Esophagus squamous epithelium (tissue), 5 donors: ENCODE measurements at regions not wholly inside any gene's neighbourhood (a gene's known extent, or its start where the extent isn't known, plus 50 kb on each side); places are given as distances from the start of the nearest gene placed in this dataset.

Experiments used
- DNase-seq: peaks from one replicate; lab custom pipeline; 2025; lab: John Stamatoyannopoulos, UW
- H3K27ac ChIP-seq, 4 donors: fragments of 200-600 bp; sonication (generic); one replicate each; pipeline ENCODE4 v1.5.1; 2016 to 2019; ENCODE audit warnings: mild to moderate bottlenecking in 1 of 4
- H3K27me3 ChIP-seq, 4 donors: fragments of 200-600 bp; sonication (generic); 1 replicate in 3 of 4; 2 replicates in 1 of 4; pipeline versions ENCODE4 v1.5.1 to v1.6.0; 2017 to 2021; ENCODE audit warnings: antibody characterized with exemption in 1 of 4
- H3K36me3 ChIP-seq, 3 donors: fragments of 200-600 bp; sonication (generic); one replicate each; pipeline ENCODE4 v1.5.1; 2016 to 2019
- H3K4me1 ChIP-seq, 3 donors: fragments of 200-600 bp; sonication (generic); one replicate each; pipeline ENCODE4 v1.5.1; 2017 to 2019
- H3K4me3 ChIP-seq, 4 donors: fragments of 200-600 bp; sonication (generic); 1 replicate in 3 of 4; 2 replicates in 1 of 4; pipeline ENCODE4 v1.5.1; 2016 to 2019; ENCODE audit warnings: mild to moderate bottlenecking in 2 of 4, moderate library complexity in 1 of 4
- H3K9me3 ChIP-seq, 3 donors: fragments of 200-600 bp; sonication (generic); one replicate each; pipeline ENCODE4 v1.5.1; 2016 to 2019
- POLR2A ChIP-seq, 4 donors: fragments of 450-650 bp; IDR thresholded peaks; one replicate each; pipeline ENCODE4 v1.6.1; 2017; ENCODE audit warnings: antibody characterized with exemption in 4 of 4, mild to moderate bottlenecking in 4 of 4, moderate library complexity in 3 of 4
- WGBS, 2 donors: methylation state at CpG; one replicate each; pipeline ENCODE4 v1.1.5; 2018; 5-methylcytosine and 5-hydroxymethylcytosine counted together
- intact Hi-C: fragments of 100-400 bp; cut with DNase I; formaldehyde crosslinking; loops from one replicate; pipeline ENCODE4 v1.15.0; 2022
- TF ChIP-seq, protein P1 (sequence below), 6 experiments: fragments of 450-650 bp in 4 of 6; fragments of 200-600 bp in 2 of 6; sonication (generic) in 2 of 6; IDR thresholded peaks; one replicate each; pipeline ENCODE4 v1.5.1; 2016 to 2019; ENCODE audit warnings: antibody characterized with exemption in 6 of 6, mild to moderate bottlenecking in 4 of 6, moderate library complexity in 4 of 6
- donor health status: DM: yes; HTN: yes; CAD: no.

DNA sequence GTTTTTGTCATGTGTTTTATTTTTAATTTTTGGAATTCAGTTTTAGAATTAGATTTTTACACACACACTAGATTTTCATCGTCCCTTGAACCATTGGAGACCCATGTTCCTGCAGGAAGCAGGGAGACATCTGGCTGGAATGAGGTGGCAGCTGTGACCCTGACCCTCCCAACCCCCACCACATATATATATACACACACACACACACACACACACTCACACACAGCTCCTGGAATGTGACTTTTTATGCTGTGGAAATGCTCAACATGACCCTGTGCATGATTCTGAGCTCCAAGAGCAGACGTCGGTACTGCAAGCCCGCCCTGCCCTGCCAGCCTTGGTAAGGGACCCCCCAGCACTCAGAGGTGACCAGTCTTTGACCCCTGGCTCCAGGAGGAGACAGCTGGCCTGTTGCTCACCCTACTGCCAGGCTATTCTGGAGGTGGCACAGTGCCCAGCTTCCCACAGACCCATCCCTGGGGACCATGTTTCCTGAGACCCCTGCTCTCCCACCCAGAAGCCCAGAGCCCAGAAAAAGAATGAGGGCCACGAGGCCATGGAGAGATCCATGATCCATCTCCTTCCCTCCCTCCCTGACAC, 103.2 kb upstream of the VSTM2B start:
- Histone ChIP-seq H3K9me3 (no peaks in the 10 kb centered on the region), H3K27ac (no peak overlapping the region), H3K36me3 (no peaks in the 10 kb centered on the region), H3K4me1 (peaks cover 0 to 21% (median 0%) of the 10 kb centered on the region in 3 donors), H3K4me3 (no peak overlapping the region), H3K27me3 (peaks cover 0 to 7% (median 0%) of the 10 kb centered on the region in 4 donors)
- DNase-seq: no peak
- WGBS, 2 donors: 49 to 52% methylated on average over 3 of the region's 5 CpGs
- no peak for TF ChIP-seq POLR2A (IDR thresholded peaks at IDR 0.05)
- TF ChIP-seq, protein P1, sequence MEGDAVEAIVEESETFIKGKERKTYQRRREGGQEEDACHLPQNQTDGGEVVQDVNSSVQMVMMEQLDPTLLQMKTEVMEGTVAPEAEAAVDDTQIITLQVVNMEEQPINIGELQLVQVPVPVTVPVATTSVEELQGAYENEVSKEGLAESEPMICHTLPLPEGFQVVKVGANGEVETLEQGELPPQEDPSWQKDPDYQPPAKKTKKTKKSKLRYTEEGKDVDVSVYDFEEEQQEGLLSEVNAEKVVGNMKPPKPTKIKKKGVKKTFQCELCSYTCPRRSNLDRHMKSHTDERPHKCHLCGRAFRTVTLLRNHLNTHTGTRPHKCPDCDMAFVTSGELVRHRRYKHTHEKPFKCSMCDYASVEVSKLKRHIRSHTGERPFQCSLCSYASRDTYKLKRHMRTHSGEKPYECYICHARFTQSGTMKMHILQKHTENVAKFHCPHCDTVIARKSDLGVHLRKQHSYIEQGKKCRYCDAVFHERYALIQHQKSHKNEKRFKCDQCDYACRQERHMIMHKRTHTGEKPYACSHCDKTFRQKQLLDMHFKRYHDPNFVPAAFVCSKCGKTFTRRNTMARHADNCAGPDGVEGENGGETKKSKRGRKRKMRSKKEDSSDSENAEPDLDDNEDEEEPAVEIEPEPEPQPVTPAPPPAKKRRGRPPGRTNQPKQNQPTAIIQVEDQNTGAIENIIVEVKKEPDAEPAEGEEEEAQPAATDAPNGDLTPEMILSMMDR (IDR thresholded peaks at IDR 0.05): no peak
- intact Hi-C loops: no loop called here

DNA sequence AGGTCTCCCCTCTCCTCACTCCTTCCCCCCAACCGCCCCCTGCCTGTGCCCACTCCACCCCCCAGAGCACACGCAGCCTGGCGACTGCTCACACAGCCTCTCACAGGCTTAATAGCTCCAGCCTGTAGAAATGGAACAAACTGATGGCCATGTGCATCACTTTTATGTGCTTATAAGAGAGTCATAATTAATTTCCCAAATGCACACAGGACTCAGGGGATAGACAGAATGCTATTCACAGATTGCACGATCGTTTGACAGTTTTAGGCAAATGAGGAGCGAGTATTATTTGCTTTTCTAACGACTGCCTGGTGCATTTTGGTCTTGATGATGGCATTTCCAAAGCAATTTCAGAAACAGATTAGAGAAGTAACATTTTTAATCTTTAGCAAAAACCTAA, 97.7 kb upstream of the VSTM2B start:
- H3K4me3 ChIP-seq: no peak overlapping the region
- WGBS, 2 donors: 68 to 70% methylated on average over 4 to 6 of the region's 7 CpGs

DNA sequence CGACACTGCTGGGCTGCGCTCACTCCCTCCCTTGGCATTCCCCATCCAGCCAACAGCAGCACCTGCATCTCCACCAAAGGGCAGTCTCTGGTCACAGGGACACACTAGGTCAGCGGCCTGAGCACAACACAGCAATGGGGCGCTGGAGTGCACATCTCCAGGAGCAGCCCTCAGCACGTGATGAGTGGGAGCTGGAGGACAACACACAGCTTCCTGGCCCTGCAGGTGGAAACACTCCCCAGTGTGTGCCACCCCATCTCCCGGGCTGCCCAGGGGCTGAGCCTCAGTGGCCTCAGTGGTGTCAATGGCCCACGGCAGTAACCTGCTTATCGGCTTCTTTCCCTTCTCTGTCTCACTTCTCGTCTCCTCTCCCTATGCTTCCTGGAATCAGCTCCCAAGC, 96.8 kb upstream of the VSTM2B start:
- Histone ChIP-seq H3K4me3 (no peak overlapping the region), H3K27ac (no peak overlapping the region), H3K36me3 (no peaks in the 10 kb centered on the region), H3K9me3 (no peaks in the 10 kb centered on the region), H3K4me1 (no peaks in the 10 kb centered on the region), H3K27me3 (peaks cover 0 to 21% (median 0%) of the 10 kb centered on the region in 4 donors)
- intact Hi-C loops: no loop called here
- DNase-seq: no peak
- WGBS, 2 donors: 85% methylated on average over 6 to 7 of the region's 9 CpGs
- no peak for TF ChIP-seq POLR2A (IDR thresholded peaks at IDR 0.05)
- TF ChIP-seq, protein P1 (IDR thresholded peaks at IDR 0.05): no peak

More for the DNA sequence above, 97.7 kb upstream of the VSTM2B start:
- H3K27ac ChIP-seq: no peak overlapping the region
- H3K27me3 ChIP-seq: peaks cover 0 to 12% (median 0%) of the 10 kb centered on the region in 4 donors
- intact Hi-C loops: no loop called here
- H3K4me1 ChIP-seq: no peaks in the 10 kb centered on the region
- no peaks in the 10 kb centered on the region for H3K36me3 ChIP-seq
- no peak for TF ChIP-seq POLR2A (IDR thresholded peaks at IDR 0.05)
- TF ChIP-seq, protein P1 (IDR thresholded peaks at IDR 0.05): no peak
- no peaks in the 10 kb centered on the region for H3K9me3 ChIP-seq
- DNase-seq: no peak

DNA sequence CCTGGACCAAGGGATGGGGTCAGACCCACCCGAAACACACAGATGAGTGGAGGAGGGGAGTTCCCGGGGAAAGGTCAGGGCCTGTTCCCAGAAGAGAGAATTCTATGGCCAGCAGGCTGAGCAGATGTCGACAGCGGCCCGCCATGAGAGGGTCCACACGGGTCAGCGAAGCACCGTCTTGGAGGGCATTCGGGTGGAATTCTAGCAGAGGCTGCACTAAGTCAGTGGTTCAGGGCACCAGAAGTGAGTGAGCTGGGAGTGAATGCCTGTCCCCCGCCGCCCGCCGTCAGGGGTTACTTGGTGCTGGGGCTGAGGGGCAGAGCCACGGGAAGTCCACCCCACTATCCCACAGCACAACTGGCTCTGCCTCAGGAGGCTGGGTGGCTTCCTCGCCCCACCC, 96.2 kb upstream of the VSTM2B start:
- Histone ChIP-seq H3K27ac (no peak overlapping the region), H3K27me3 (peaks cover 0 to 24% (median 0%) of the 10 kb centered on the region in 4 donors), H3K36me3 (no peaks in the 10 kb centered on the region), H3K9me3 (no peaks in the 10 kb centered on the region), H3K4me1 (no peaks in the 10 kb centered on the region), H3K4me3 (no peak overlapping the region)
- WGBS, 2 donors: 40 to 86% methylated on average over 1 to 12 of the region's 15 CpGs
- intact Hi-C loops: no loop called here
- no peak for DNase-seq
- TF ChIP-seq, protein P1 (IDR thresholded peaks at IDR 0.05): no peak
- TF ChIP-seq POLR2A (IDR thresholded peaks at IDR 0.05): no peak

DNA sequence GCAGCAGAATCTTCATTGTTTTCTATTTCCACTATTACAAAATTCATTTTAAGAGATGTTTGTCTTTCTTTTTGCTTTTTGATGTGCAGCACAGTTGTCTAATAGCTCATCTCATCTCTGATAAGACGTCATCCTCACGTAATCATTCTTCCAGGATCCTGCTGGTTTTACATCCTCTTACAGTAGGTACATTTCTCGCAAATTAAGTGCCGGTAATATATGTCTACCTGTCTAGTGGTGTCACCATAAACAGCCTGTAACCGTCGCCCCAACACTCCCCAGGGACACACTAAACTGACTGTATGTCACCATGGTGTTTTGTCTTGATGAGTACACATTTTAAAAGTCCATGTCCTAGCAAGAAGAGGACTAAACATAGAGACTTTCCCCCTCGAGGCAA, 94.5 kb upstream of the VSTM2B start:
- no peak for DNase-seq
- no peaks in the 10 kb centered on the region for H3K9me3 ChIP-seq
- TF ChIP-seq, protein P1 (IDR thresholded peaks at IDR 0.05): no peak
- no peak for TF ChIP-seq POLR2A (IDR thresholded peaks at IDR 0.05)
- H3K27me3 ChIP-seq: peaks cover 0 to 17% (median 0%) of the 10 kb centered on the region in 4 donors
- H3K4me1 ChIP-seq: no peaks in the 10 kb centered on the region
- WGBS, 2 donors: 65 to 79% methylated on average over 7 of the region's 7 CpGs
- intact Hi-C loops: no loop called here
- no peak overlapping the region for H3K27ac ChIP-seq
- H3K4me3 ChIP-seq: no peak overlapping the region
- no peaks in the 10 kb centered on the region for H3K36me3 ChIP-seq
